GM23338 (cell line): ENCODE measurements at regions not wholly inside any gene's neighbourhood (a gene's known extent, or its start where the extent isn't known, plus 50 kb on each side); places are given as distances from the start of the nearest gene placed in this dataset.

Experiments
- ATAC-seq: fragments of 200-7000 bp; cut with Tn5 transposase; 3 replicates; pipeline ENCODE4 v1.9.1; 2020
- DNase-seq: peaks from one replicate; pipeline ENCODE4 v3.0.0-alpha.2; 2015; ENCODE audit warnings: low spot score
- H2AFZ ChIP-seq: fragments of 200-600 bp; sonication (generic); 2 replicates; pipeline ENCODE4 v1.8.0; 2016; ENCODE audit warnings: antibody characterized with exemption, mild to moderate bottlenecking, moderate library complexity
- H3F3A ChIP-seq: fragments of 200-600 bp; sonication (generic); replicated peaks from 2 replicates; pipeline ENCODE4 v1.8.0; 2017; ENCODE audit warnings: antibody characterized with exemption, mixed run types, low read depth
- H3K27ac ChIP-seq: fragments of 200-600 bp; sonication (generic); 2 replicates; pipeline ENCODE4 v1.6.1; 2016; ENCODE audit warnings: low read depth
- H3K27me3 ChIP-seq: fragments of 200-600 bp; sonication (generic); 2 replicates; pipeline ENCODE4 v1.8.0; 2016; ENCODE audit warnings: mild to moderate bottlenecking, mixed run types, moderate library complexity; ENCODE audit not compliant: insufficient read depth
- H3K36me3 ChIP-seq: fragments of 200-600 bp; sonication (generic); 2 replicates; pipeline ENCODE4 v1.8.0; 2016; ENCODE audit warnings: mild to moderate bottlenecking; ENCODE audit not compliant: insufficient read depth
- H3K4me1 ChIP-seq: fragments of 200-600 bp; sonication (generic); 2 replicates; pipeline ENCODE4 v1.8.0; 2016; ENCODE audit warnings: mild to moderate bottlenecking, moderate library complexity; ENCODE audit not compliant: insufficient read depth
- H3K4me2 ChIP-seq: fragments of 200-600 bp; sonication (generic); 2 replicates; pipeline ENCODE4 v1.7.1; 2017; ENCODE audit warnings: mixed run types
- H3K4me3 ChIP-seq: fragments of 200-600 bp; sonication (generic); 2 replicates; pipeline ENCODE4 v1.6.1; 2016; ENCODE audit warnings: mixed run types
- H3K79me2 ChIP-seq: fragments of 200-600 bp; sonication (generic); replicated peaks from 2 replicates; pipeline ENCODE4 v1.8.0; 2017; ENCODE audit warnings: mild to moderate bottlenecking; ENCODE audit not compliant: insufficient read depth
- H3K9me2 ChIP-seq: fragments of 200-600 bp; sonication (generic); 2 replicates; pipeline ENCODE4 v1.8.0; 2017; ENCODE audit not compliant: insufficient read depth
- H4K20me1 ChIP-seq: fragments of 200-600 bp; sonication (generic); replicated peaks from 2 replicates; pipeline ENCODE4 v1.8.0; 2017; ENCODE audit warnings: mild to moderate bottlenecking; ENCODE audit not compliant: insufficient read depth
- H3K27ac Mint-ChIP-seq: 2 replicates; pipeline ENCODE4 v1.8.0; 2020; ENCODE audit warnings: inconsistent platforms, mild to moderate bottlenecking, moderate library complexity, mixed read lengths
- H3K27me3 Mint-ChIP-seq: 3 replicates; pipeline ENCODE4 v1.8.0; 2022; ENCODE audit warnings: low read depth, mild to moderate bottlenecking, moderate library complexity, mixed read lengths, inconsistent platforms; ENCODE audit not compliant: insufficient read depth, poor library complexity
- H3K36me3 Mint-ChIP-seq: 3 replicates; pipeline ENCODE4 v1.8.0; 2021; ENCODE audit warnings: low read depth, mild to moderate bottlenecking, inconsistent platforms, moderate library complexity, mixed read lengths
- H3K4me1 Mint-ChIP-seq: 3 replicates; pipeline ENCODE4 v1.8.0; 2020; ENCODE audit warnings: mild to moderate bottlenecking, inconsistent platforms, mixed read lengths
- H3K4me3 Mint-ChIP-seq: 3 replicates; pipeline ENCODE4 v1.8.0; 2021; ENCODE audit warnings: moderate library complexity, mild to moderate bottlenecking, inconsistent platforms, mixed read lengths
- H3K9me3 Mint-ChIP-seq: 3 replicates; pipeline ENCODE4 v1.8.0; 2020; ENCODE audit warnings: moderate library complexity, mild to moderate bottlenecking, inconsistent platforms, mixed read lengths
- CREB1 ChIP-seq: fragments of 250-450 bp; sonication (Bioruptor Pico); IDR thresholded peaks from 2 replicates; pipeline ENCODE4 v1.5.0; 2020; ENCODE audit warnings: low read depth, mild to moderate bottlenecking, moderate library complexity
- CTCF ChIP-seq, 2 experiments: fragments of 200-600 bp in 1 of 2; sonication (generic) in 1 of 2; conservative IDR thresholded peaks; 2 replicates each; pipeline versions ENCODE4 v1.5.1 to v1.6.1; 2016 to 2017; ENCODE audit warnings: antibody characterized with exemption in 2 of 2, low read depth in 2 of 2, mild to moderate bottlenecking in 2 of 2, moderate library complexity in 1 of 2
- ETS1 ChIP-seq: IDR thresholded peaks from 2 replicates; pipeline ENCODE4 v1.6.1; 2016; ENCODE audit warnings: antibody characterized with exemption
- EZH2 ChIP-seq: fragments of 200-600 bp; sonication (generic); IDR thresholded peaks from one replicate; pipeline ENCODE4 v1.8.0; 2017; ENCODE audit warnings: antibody characterized with exemption, mild to moderate bottlenecking, low read depth; ENCODE audit not compliant: unreplicated experiment
- EZH2phosphoT487 ChIP-seq: fragments of 200-600 bp; sonication (generic); IDR thresholded peaks from one replicate; pipeline ENCODE4 v1.8.1; 2018; ENCODE audit warnings: antibody characterized with exemption; ENCODE audit not compliant: unreplicated experiment
- JUNB ChIP-seq: IDR thresholded peaks from one replicate; pipeline ENCODE4 v1.6.1; 2016; ENCODE audit warnings: antibody characterized with exemption; ENCODE audit not compliant: unreplicated experiment
- NANOG ChIP-seq: IDR thresholded peaks from 2 replicates; pipeline ENCODE4 v1.6.1; 2016; ENCODE audit warnings: antibody characterized with exemption, borderline replicate concordance
- POLR2AphosphoS5 ChIP-seq: IDR thresholded peaks from 2 replicates; pipeline ENCODE4 v1.6.1; 2016; ENCODE audit warnings: antibody characterized with exemption, low read depth
- REST ChIP-seq: IDR thresholded peaks from one replicate; pipeline ENCODE4 v1.6.1; 2018; ENCODE audit warnings: antibody characterized with exemption; ENCODE audit not compliant: unreplicated experiment
- STAT1 ChIP-seq: IDR thresholded peaks from one replicate; pipeline ENCODE4 v1.6.1; 2016; ENCODE audit warnings: antibody characterized with exemption; ENCODE audit not compliant: unreplicated experiment
- ZNF114 ChIP-seq: fragments of 250-450 bp; sonication (Bioruptor Pico); IDR thresholded peaks from 2 replicates; pipeline ENCODE4 v1.5.0; 2020; ENCODE audit warnings: mild to moderate bottlenecking, moderate library complexity
- ZNF331 ChIP-seq: fragments of 250-450 bp; sonication (Bioruptor Pico); IDR thresholded peaks from 2 replicates; pipeline ENCODE4 v1.5.0; 2020; ENCODE audit warnings: low read depth, mild to moderate bottlenecking, moderate library complexity
- ZNF462 ChIP-seq: fragments of 250-450 bp; sonication (Bioruptor Pico); IDR thresholded peaks from 2 replicates; pipeline ENCODE4 v1.5.0; 2020; ENCODE audit warnings: mild to moderate bottlenecking, moderate library complexity

- ATAC-seq: no peak
- H3K4me1 Mint-ChIP-seq: peaks cover 11% of the 10 kb centered on the region; the same call in 1 of the 3 replicates
- Histone ChIP-seq H3K36me3 (no peaks in the 10 kb centered on the region), H3K4me3 (no peak overlapping the region), H3K79me2 (no peaks in the 10 kb centered on the region), H3K27ac (no peak overlapping the region), H2AFZ (no peak overlapping the region), H3K27me3 (no peaks in the 10 kb centered on the region), H3K9me2 (no peaks in the 10 kb centered on the region), H3K4me2 (no peak overlapping the region), H3F3A (no peaks in the 10 kb centered on the region), H4K20me1 (no peaks in the 10 kb centered on the region), H3K4me1 (no peaks in the 10 kb centered on the region)
- H3K27me3 Mint-ChIP-seq: peaks cover 2% of the 10 kb centered on the region
- H3K9me3 Mint-ChIP-seq: no peaks in the 10 kb centered on the region; the same call in 2 of the 3 replicates
- H3K36me3 Mint-ChIP-seq: no peaks in the 10 kb centered on the region
- no peak for DNase-seq
- H3K4me3 Mint-ChIP-seq: no peak overlapping the region
- H3K27ac Mint-ChIP-seq: no peak overlapping the region
- TF ChIP-seq ETS1 (no peak), ZNF462 (no peak), REST (no peak), ZNF331 (CRISPR knock-in tag) (no peak), ZNF114 (CRISPR knock-in tag) (no peak), CREB1 (no peak), CTCF (conservative IDR thresholded peaks at IDR 0.05; ENCODE audit: low read depth in 2 of 2) (no peak), JUNB (no peak), EZH2phosphoT487 (no peak), EZH2 (no peak), STAT1 (no peak), POLR2AphosphoS5 (no peak), NANOG (no peak)
These were observed 152.1 kb upstream of the SLC24A2 start for GRCh38 chr9:19940811-19941535.
